Stimulated activated CD4-positive, alpha-beta T cell treated with anti-CD3 and anti-CD28 coated beads, Interleukin-15, amount 100 ng/mL, for 1 hour (primary cell): ENCODE measurements at regions not wholly inside any gene's neighbourhood (a gene's known extent, or its start where the extent isn't known, plus 50 kb on each side); places are given as distances from the start of the nearest gene placed in this dataset.

Experiments used
- DNase-seq, 2 donors: peaks; one replicate each; pipeline ENCODE4 v3.0.0-alpha.2; 2020; ENCODE audit warnings: low read depth in 1 of 2, low spot score in 1 of 2

- DNase-seq, result no peak
Measured at GRCh38 chr2:220043155-220043989, 415.9 kb downstream of the SLC4A3 start.

DNA sequence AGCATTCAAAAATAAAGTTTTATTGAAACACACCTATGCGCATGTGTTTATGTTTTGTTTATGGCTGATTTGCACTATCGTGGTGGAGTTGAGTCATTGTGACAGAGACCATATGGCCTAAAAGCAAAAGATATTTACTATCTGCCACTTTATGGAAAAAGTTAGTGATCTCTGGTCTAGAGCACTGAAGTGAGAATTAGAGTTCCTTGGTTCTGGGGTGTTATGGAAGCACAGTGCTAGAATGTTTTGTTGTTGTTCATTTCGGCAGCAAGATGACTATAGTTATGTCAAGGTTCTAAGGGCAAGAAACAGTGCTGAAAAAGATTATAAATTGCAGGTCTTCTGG, 416.5 kb downstream of the SLC4A3 start:
- no peak for DNase-seq

GRCh38 chr2:220044383-220044782, 417.0 kb downstream of the SLC4A3 start:
- no peak for DNase-seq

- DNase-seq, result no peak
Measured at GRCh38 chr2:220046507-220046906, 419.1 kb downstream of the SLC4A3 start.

GRCh38 chr2:220051716-220052115, 424.3 kb downstream of the SLC4A3 start:
- DNase-seq, result no peak

GRCh38 chr2:220053919-220054318, 426.5 kb downstream of the SLC4A3 start:
- no peak for DNase-seq

DNA sequence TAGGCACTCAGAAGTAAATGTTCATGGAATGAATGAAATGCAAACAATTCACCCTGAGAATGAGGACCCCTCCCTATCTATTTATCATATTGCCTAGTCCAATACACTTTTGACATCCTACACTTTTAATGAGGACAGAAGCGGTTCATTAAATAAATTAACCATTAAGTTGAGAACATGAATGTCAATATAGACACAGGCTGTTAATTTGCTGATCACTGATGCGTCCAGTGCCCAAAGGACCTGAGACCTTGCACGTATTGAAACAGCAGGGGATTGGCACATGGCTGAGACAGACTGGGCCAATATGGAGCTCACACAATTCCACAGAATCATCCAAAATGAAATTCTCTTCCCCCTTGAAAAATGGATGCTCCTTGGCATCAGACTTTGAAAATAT, 430.0 kb downstream of the SLC4A3 start:
- DNase-seq, result no peak

GRCh38 chr2:220057916-220058315, 430.5 kb downstream of the SLC4A3 start:
- no peak for DNase-seq

GRCh38 chr2:220064111-220065030, 436.9 kb downstream of the SLC4A3 start:
- DNase-seq, result no peak

DNA sequence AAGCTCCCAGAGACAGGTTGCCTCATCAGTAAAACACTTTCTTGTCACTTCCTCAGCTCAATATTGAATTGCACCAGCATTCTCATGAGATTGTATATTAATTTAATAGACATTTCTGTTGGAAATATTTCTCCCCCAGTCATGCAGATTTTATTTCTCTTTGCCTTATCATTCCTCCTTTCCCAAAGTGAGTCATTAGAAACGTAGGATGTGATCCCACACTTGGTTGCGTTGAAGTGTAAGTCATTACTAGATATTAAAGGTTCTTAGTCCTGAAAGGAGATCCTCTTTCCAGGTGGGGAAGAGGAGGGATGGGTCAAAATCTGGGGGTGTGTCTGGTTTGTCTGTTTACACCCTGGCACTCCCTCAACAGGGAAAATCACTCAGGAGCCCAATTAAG, 438.2 kb downstream of the SLC4A3 start:
- DNase-seq, result no peak

- DNase-seq, result no peak
Measured at GRCh38 chr2:220068846-220069245, 441.4 kb downstream of the SLC4A3 start.

GRCh38 chr2:220070349-220070748, 442.9 kb downstream of the SLC4A3 start:
- DNase-seq, result no peak

DNA sequence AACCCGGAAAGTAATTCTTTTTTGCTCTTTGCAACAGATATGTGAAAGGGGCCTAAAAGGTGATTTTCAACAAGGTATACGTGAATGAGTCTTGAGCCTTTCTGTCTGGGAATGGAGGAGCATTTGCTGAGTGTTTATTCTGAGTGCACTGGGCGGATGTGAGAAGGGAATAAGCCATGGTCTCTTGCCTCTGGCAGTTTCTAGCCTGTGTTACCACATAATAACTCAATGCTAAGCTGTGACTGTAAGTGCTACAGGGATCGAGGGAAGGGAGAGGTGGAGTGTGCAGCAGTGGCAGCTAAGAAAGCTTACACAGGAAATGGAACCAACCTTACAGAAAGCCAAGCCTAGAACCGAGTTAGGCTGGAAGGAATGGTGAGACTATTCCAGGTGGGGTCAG, 444.3 kb downstream of the SLC4A3 start:
- DNase-seq, result no peak

- no peak for DNase-seq
Measured at GRCh38 chr2:220072669-220073220, 445.3 kb downstream of the SLC4A3 start.

GRCh38 chr2:220075835-220076234, 448.4 kb downstream of the SLC4A3 start:
- DNase-seq, result no peak

DNA sequence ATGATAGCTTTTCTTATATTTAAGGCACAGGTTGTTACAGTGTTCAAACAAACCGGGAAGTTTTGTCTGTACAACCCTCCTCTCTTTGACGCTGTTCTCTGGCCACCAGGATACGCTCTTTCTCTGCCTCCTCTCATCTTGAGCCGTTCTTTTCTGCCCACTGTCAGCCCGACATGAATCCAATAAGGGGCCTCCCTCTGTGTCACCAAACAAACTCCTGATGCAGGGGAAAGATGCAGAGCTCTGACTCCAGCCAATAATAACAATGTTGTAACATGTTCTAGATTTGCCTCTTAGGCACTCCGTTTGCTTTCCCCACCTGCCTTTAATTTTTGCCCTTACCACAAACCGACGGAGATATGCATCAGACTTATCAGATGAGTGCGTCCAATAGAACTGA, 449.3 kb downstream of the SLC4A3 start:
- no peak for DNase-seq

- no peak for DNase-seq
Measured at GRCh38 chr2:220077488-220077887, 450.1 kb downstream of the SLC4A3 start.

- DNase-seq, result no peak
Measured at GRCh38 chr2:220078439-220078838, 451.0 kb downstream of the SLC4A3 start.

GRCh38 chr2:220079595-220079994, 452.2 kb downstream of the SLC4A3 start:
- no peak for DNase-seq

- no peak for DNase-seq
Measured at GRCh38 chr2:220081171-220081570, 453.7 kb downstream of the SLC4A3 start.

DNA sequence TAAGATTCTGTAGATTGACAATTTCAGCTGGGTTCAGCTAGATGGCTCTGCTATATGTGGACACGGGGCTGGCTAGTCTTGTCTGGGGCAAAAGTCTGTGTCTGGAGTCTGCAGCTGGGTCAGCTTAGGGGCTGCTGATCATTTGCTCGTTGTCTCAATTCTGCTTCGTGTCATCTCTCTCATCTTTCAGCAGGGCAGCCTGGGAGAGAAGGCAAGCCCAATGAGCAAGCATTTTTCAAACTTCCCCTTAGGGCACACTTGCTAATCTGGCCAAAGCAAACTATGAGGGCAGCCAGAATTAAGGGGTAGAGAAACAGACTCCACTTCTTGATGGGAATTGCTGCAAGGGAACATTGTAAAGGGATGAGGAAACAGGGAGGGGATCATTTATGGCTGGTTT, 462.6 kb downstream of the SLC4A3 start:
- DNase-seq, result no peak

- no peak for DNase-seq
Measured at GRCh38 chr2:220096406-220096805, 469.0 kb downstream of the SLC4A3 start.
